ENCODE measurements at regions not wholly inside any gene's neighbourhood (a gene's known extent, or its start where the extent isn't known, plus 50 kb on each side); places are given as distances from the start of the nearest gene placed in this dataset.

DNA sequence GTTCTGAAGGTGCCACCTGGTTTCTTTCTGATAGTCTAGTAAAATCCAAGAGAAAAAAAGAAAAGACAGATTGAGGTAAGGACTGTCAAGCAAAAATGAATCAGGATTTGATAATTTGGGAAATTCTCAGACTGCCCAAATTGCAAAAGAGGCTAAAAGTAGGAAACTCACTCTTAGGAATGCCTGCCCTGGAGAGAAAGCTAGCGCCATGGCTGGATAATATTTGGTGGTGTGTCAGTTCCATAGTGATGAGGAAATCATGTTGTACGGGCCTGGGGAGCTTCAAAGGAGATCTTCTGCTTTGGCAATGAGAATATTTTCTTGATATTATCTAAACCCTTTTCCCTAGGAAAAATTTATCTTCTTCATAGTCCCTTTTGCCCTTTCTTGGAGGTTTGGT, 1008.1 kb upstream of the SLC10A2 start:
- H3K9me3 ChIP-seq (ENCODE audit: control insufficient read depth, insufficient read depth, low read depth, low read length): no peaks in the 10 kb centered on the region
- no peaks in the 10 kb centered on the region for H3K27me3 ChIP-seq (ENCODE audit: control insufficient read depth, insufficient read depth, low read length)
- H3K9ac ChIP-seq (ENCODE audit: insufficient read depth, low read length): no peak overlapping the region
- no peak overlapping the region for H3K4me2 ChIP-seq (ENCODE audit: extremely low read depth, insufficient read depth, low read length)
- TF ChIP-seq, protein P1, sequence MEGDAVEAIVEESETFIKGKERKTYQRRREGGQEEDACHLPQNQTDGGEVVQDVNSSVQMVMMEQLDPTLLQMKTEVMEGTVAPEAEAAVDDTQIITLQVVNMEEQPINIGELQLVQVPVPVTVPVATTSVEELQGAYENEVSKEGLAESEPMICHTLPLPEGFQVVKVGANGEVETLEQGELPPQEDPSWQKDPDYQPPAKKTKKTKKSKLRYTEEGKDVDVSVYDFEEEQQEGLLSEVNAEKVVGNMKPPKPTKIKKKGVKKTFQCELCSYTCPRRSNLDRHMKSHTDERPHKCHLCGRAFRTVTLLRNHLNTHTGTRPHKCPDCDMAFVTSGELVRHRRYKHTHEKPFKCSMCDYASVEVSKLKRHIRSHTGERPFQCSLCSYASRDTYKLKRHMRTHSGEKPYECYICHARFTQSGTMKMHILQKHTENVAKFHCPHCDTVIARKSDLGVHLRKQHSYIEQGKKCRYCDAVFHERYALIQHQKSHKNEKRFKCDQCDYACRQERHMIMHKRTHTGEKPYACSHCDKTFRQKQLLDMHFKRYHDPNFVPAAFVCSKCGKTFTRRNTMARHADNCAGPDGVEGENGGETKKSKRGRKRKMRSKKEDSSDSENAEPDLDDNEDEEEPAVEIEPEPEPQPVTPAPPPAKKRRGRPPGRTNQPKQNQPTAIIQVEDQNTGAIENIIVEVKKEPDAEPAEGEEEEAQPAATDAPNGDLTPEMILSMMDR (conservative IDR thresholded peaks at IDR 0.05 in 1 of 2, IDR thresholded peaks at IDR 0.05 in 1 of 2; ENCODE audit: low read depth in 1 of 2, low read length in 2 of 2): no peak
- no peak for TF ChIP-seq EZH2 (IDR thresholded peaks at IDR 0.05; ENCODE audit: low read length, missing control alignments)
- no peak for DNase-seq (ENCODE audit: low read depth in 2 of 2)
- H3K79me2 ChIP-seq (ENCODE audit: control insufficient read depth, insufficient read depth, low read length): no peaks in the 10 kb centered on the region
- no peak overlapping the region for H3K4me3 ChIP-seq (replicated peaks in 1 of 4; ENCODE audit: control extremely low read depth in 1 of 4, insufficient read depth in 1 of 4, low read depth in 3 of 4, low read length in 4 of 4)
- no peak overlapping the region for H3K27ac ChIP-seq (ENCODE audit: insufficient read depth, low read length)
- H3K36me3 ChIP-seq (ENCODE audit: control insufficient read depth, insufficient read depth, low read length): no peaks in the 10 kb centered on the region
- H3K4me1 ChIP-seq (ENCODE audit: control insufficient read depth, extremely low read depth, insufficient read depth, low read length): no peaks in the 10 kb centered on the region
- H2AFZ ChIP-seq (ENCODE audit: low read length): no peak overlapping the region
- H4K20me1 ChIP-seq (ENCODE audit: control insufficient read depth, extremely low read depth, insufficient read depth, low read length): no peaks in the 10 kb centered on the region

DNA sequence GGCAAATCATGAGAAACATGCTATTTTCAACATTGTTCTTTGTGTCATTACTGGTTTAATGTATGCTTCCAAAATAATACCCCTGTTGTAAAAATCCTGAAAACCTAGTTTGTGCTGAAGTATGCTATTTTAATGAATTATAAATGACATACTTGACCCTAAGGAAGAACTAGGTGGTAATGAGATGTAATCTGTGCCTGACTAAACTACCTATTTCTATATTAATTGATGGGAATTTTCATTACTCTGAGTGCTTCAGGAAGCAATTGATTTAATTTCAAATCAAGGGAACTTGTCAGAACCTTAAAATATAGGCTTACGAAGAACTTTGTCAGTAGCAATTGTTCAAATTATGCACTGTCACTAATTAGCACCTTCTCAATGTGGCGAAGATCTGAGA, 1005.6 kb upstream of the SLC10A2 start:
- no peak for DNase-seq (ENCODE audit: low read depth in 2 of 2)
- H4K20me1 ChIP-seq (ENCODE audit: control insufficient read depth, extremely low read depth, insufficient read depth, low read length): no peaks in the 10 kb centered on the region
- no peak overlapping the region for H3K4me2 ChIP-seq (ENCODE audit: extremely low read depth, insufficient read depth, low read length)
- H3K9me3 ChIP-seq (ENCODE audit: control insufficient read depth, insufficient read depth, low read depth, low read length): no peaks in the 10 kb centered on the region
- no peaks in the 10 kb centered on the region for H3K36me3 ChIP-seq (ENCODE audit: control insufficient read depth, insufficient read depth, low read length)
- no peak overlapping the region for H3K9ac ChIP-seq (ENCODE audit: insufficient read depth, low read length)
- no peaks in the 10 kb centered on the region for H3K27me3 ChIP-seq (ENCODE audit: control insufficient read depth, insufficient read depth, low read length)
- no peak overlapping the region for H3K27ac ChIP-seq (ENCODE audit: insufficient read depth, low read length)
- TF ChIP-seq, protein P1 (conservative IDR thresholded peaks at IDR 0.05 in 1 of 2, IDR thresholded peaks at IDR 0.05 in 1 of 2; ENCODE audit: low read depth in 1 of 2, low read length in 2 of 2): no peak
- TF ChIP-seq EZH2 (IDR thresholded peaks at IDR 0.05; ENCODE audit: low read length, missing control alignments): no peak
- H3K4me1 ChIP-seq (ENCODE audit: control insufficient read depth, extremely low read depth, insufficient read depth, low read length): no peaks in the 10 kb centered on the region
- no peak overlapping the region for H3K4me3 ChIP-seq (replicated peaks in 1 of 4; ENCODE audit: control extremely low read depth in 1 of 4, insufficient read depth in 1 of 4, low read depth in 3 of 4, low read length in 4 of 4)
- no peaks in the 10 kb centered on the region for H3K79me2 ChIP-seq (ENCODE audit: control insufficient read depth, insufficient read depth, low read length)
- no peak overlapping the region for H2AFZ ChIP-seq (ENCODE audit: low read length)

DNA sequence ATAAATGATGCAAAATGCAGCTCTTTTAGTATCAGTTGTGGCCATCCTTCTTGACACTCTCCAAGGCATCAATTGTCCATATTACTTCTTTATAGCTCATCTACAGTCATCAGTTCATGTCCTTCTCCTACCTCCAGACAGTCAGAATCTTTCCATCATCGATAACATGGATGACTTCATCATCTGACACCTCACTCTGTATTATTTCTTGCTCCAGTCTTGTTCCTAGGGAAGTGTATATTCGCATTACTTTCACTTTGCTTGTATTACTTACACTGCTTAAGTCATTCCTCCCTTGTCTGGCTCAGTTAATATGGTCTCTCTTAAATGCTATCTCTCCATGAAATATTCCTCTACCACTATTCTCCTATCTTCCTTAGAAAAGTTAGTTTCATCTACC, 999.1 kb upstream of the SLC10A2 start:
- Histone ChIP-seq H3K9me3 (ENCODE audit: control insufficient read depth, insufficient read depth, low read depth, low read length) (no peaks in the 10 kb centered on the region), H3K4me1 (ENCODE audit: control insufficient read depth, extremely low read depth, insufficient read depth, low read length) (no peaks in the 10 kb centered on the region), H3K36me3 (ENCODE audit: control insufficient read depth, insufficient read depth, low read length) (no peaks in the 10 kb centered on the region), H2AFZ (ENCODE audit: low read length) (no peak overlapping the region), H4K20me1 (ENCODE audit: control insufficient read depth, extremely low read depth, insufficient read depth, low read length) (no peaks in the 10 kb centered on the region), H3K79me2 (ENCODE audit: control insufficient read depth, insufficient read depth, low read length) (no peaks in the 10 kb centered on the region), H3K4me2 (ENCODE audit: extremely low read depth, insufficient read depth, low read length) (no peak overlapping the region), H3K27ac (ENCODE audit: insufficient read depth, low read length) (no peak overlapping the region), H3K9ac (ENCODE audit: insufficient read depth, low read length) (no peak overlapping the region), H3K27me3 (ENCODE audit: control insufficient read depth, insufficient read depth, low read length) (no peaks in the 10 kb centered on the region), H3K4me3 (replicated peaks in 1 of 4; ENCODE audit: control extremely low read depth in 1 of 4, insufficient read depth in 1 of 4, low read depth in 3 of 4, low read length in 4 of 4) (no peak overlapping the region)
- TF ChIP-seq EZH2 (IDR thresholded peaks at IDR 0.05; ENCODE audit: low read length, missing control alignments): no peak
- TF ChIP-seq, protein P1 (conservative IDR thresholded peaks at IDR 0.05 in 1 of 2, IDR thresholded peaks at IDR 0.05 in 1 of 2; ENCODE audit: low read depth in 1 of 2, low read length in 2 of 2): no peak
- no peak for DNase-seq (ENCODE audit: low read depth in 2 of 2)
